Chondrocyte (in vitro differentiated cells): ENCODE measurements at regions not wholly inside any gene's neighbourhood (a gene's known extent, or its start where the extent isn't known, plus 50 kb on each side); places are given as distances from the start of the nearest gene placed in this dataset.
A peak's percentile ranks its signal among the peaks of the same experiment; 100 is the strongest.
"Not testable (repeated sequence)": the region's sequence is repeated elsewhere in the genome, so short reads cannot be mapped to it uniquely, and the experiment has no call there.

Source experiments
- DNase-seq: peaks from one replicate; pipeline ENCODE4 v3.0.0; 2021; ENCODE audit warnings: mixed read lengths, low spot score
- H3K27ac Mint-ChIP-seq: one replicate; pipeline ENCODE4 v1.8.0; 2021; ENCODE audit warnings: mild to moderate bottlenecking, moderate library complexity, mixed read lengths; ENCODE audit not compliant: unreplicated experiment
- H3K27me3 Mint-ChIP-seq: 2 replicates; pipeline ENCODE4 v1.8.0; 2021; ENCODE audit warnings: low read depth, mixed read lengths
- H3K36me3 Mint-ChIP-seq: 2 replicates; pipeline ENCODE4 v1.8.0; 2021; ENCODE audit warnings: low read depth, mixed read lengths
- H3K4me1 Mint-ChIP-seq: 2 replicates; pipeline ENCODE4 v1.8.0; 2021; ENCODE audit warnings: low read depth, mild to moderate bottlenecking, mixed read lengths
- H3K4me3 Mint-ChIP-seq: one replicate; pipeline ENCODE4 v1.8.0; 2021; ENCODE audit warnings: mild to moderate bottlenecking, moderate library complexity, mixed read lengths; ENCODE audit not compliant: unreplicated experiment
- H3K9me3 Mint-ChIP-seq: 2 replicates; pipeline ENCODE4 v1.8.0; 2021; ENCODE audit warnings: low read depth, mixed read lengths
- TF ChIP-seq, protein P1 (sequence below): fragments of 200-600 bp; sonication (generic); IDR thresholded peaks from 2 replicates; pipeline ENCODE4 v1.5.0; 2021; ENCODE audit warnings: antibody characterized with exemption, mild to moderate bottlenecking, moderate library complexity

DNA sequence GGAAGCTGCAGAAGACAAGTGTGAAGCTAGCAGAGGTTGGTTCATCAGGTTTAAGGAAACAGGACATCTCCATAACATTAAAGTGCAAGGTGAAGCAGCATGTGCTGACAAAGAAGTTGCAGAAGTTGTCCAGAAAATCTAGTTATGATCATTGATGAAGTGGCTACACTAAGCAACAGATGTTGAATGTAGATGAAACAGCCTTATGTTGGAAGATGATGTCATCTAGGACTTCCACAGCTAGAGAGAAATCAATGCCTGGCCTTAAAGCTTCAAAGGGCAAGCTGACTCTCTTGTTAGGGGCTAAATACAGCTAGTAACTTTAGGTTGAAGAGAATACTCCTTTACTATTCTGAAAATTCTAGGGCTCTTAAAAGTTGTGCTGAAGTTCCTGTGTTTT, 340.2 kb upstream of the SOX9 start:
- Mint-ChIP-seq H3K4me1 (no peaks in the 10 kb centered on the region), H3K4me3 (no peak overlapping the region), H3K27me3 (peaks cover 2% of the 10 kb centered on the region), H3K36me3 (no peaks in the 10 kb centered on the region), H3K9me3 (peaks cover 4% of the 10 kb centered on the region), H3K27ac (no peak overlapping the region)
- TF ChIP-seq, protein P1, sequence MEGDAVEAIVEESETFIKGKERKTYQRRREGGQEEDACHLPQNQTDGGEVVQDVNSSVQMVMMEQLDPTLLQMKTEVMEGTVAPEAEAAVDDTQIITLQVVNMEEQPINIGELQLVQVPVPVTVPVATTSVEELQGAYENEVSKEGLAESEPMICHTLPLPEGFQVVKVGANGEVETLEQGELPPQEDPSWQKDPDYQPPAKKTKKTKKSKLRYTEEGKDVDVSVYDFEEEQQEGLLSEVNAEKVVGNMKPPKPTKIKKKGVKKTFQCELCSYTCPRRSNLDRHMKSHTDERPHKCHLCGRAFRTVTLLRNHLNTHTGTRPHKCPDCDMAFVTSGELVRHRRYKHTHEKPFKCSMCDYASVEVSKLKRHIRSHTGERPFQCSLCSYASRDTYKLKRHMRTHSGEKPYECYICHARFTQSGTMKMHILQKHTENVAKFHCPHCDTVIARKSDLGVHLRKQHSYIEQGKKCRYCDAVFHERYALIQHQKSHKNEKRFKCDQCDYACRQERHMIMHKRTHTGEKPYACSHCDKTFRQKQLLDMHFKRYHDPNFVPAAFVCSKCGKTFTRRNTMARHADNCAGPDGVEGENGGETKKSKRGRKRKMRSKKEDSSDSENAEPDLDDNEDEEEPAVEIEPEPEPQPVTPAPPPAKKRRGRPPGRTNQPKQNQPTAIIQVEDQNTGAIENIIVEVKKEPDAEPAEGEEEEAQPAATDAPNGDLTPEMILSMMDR: no peak
- DNase-seq: no peak

DNA sequence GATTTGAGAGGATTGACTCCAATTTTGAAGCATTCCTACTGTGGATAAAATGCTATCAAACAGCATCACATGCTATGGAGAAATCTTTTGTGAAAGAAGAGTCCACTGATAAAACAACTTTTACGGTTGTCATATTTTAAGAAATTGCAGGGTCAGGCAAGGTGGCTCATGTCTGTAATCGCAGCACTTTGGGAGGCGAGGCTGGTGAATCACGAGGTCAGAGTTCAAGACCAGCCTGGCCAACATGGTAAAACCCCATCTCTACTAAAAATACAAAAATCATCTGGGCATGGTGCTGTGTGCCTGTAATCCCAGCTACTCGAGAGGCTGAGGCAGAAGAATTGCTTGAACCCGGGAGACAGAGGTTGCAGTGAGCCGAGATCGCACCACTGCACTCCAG, 338.8 kb upstream of the SOX9 start:
- H3K4me3 Mint-ChIP-seq, H3K27me3 Mint-ChIP-seq, H3K9me3 Mint-ChIP-seq, H3K27ac Mint-ChIP-seq, H3K36me3 Mint-ChIP-seq, H3K4me1 Mint-ChIP-seq, DNase-seq: not testable (repeated sequence)

GRCh38 chr17:71790791-71791190, 330.0 kb upstream of the SOX9 start:
- no peaks in the 10 kb centered on the region for H3K36me3 Mint-ChIP-seq
- H3K9me3 Mint-ChIP-seq: no peaks in the 10 kb centered on the region
- TF ChIP-seq, protein P1: no peak
- H3K27me3 Mint-ChIP-seq: no peaks in the 10 kb centered on the region
- H3K27ac Mint-ChIP-seq: no peak overlapping the region
- no peak for DNase-seq
- H3K4me3 Mint-ChIP-seq: no peak overlapping the region
- H3K4me1 Mint-ChIP-seq: peaks cover 42% of the 10 kb centered on the region

DNA sequence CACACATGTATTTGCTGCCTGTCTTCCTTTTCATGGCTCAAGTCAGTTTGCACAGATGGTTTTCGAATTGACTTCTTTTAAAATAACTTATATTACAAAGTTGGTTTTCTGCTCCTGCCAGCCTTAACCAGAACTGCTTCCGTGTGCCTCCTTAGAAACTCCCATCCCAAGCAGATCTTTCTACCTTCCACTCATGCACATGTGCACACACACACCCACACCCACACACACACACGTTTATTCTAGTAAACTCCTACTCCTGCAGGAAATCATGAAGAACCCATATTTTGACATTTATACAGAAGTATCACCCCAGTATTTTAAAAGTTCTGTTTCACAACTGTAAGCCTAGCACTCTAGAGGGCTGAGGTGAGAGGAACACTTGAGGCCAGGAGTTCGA, 329.5 kb upstream of the SOX9 start:
- Mint-ChIP-seq H3K4me1 (peaks cover 42% of the 10 kb centered on the region), H3K27me3 (no peaks in the 10 kb centered on the region)

DNA sequence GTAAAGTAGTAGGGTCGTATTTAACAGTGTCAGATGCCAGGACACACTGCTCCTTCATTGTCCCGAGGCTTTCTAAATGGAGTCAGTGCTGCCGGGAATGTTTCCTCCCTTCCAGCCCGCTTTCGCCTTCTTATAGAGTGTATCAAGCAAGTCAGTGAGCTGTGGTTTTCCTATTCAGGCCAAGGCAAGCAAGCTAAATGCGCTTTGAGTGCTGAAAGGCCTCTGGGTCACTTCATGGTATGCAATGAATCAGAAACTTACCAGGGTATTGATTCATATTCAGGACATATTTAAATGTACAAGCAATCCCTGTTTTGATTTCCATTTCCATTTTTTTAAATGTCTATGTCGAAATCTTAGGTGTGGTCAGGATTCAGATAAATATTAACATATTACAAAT, 327.9 kb upstream of the SOX9 start:
- TF ChIP-seq, protein P1: no peak
- peak overlapping the region; percentile 14 for H3K4me3 Mint-ChIP-seq
- no peaks in the 10 kb centered on the region for H3K36me3 Mint-ChIP-seq
- no peak for DNase-seq
- H3K9me3 Mint-ChIP-seq: no peaks in the 10 kb centered on the region
- peaks cover 32% of the 10 kb centered on the region for H3K4me1 Mint-ChIP-seq
- H3K27me3 Mint-ChIP-seq: no peaks in the 10 kb centered on the region
- H3K27ac Mint-ChIP-seq: peak overlapping the region; percentile 62

More for the DNA sequence above, 329.5 kb upstream of the SOX9 start:
- no peaks in the 10 kb centered on the region for H3K36me3 Mint-ChIP-seq
- no peak overlapping the region for H3K27ac Mint-ChIP-seq
- no peak for DNase-seq
- TF ChIP-seq, protein P1: no peak
- no peak overlapping the region for H3K4me3 Mint-ChIP-seq
- H3K9me3 Mint-ChIP-seq: no peaks in the 10 kb centered on the region

- Mint-ChIP-seq H3K9me3 (no peaks in the 10 kb centered on the region), H3K36me3 (no peaks in the 10 kb centered on the region), H3K4me1 (peaks cover 31% of the 10 kb centered on the region), H3K27ac (peak overlapping the region; percentile 62), H3K27me3 (no peaks in the 10 kb centered on the region), H3K4me3 (no peak overlapping the region)
- TF ChIP-seq, protein P1: no peak
- no peak for DNase-seq
These were observed 327.3 kb upstream of the SOX9 start for GRCh38 chr17:71793518-71793917.
